Thyroid gland (tissue), 4 donors: ENCODE measurements at regions not wholly inside any gene's neighbourhood (a gene's known extent, or its start where the extent isn't known, plus 50 kb on each side); places are given as distances from the start of the nearest gene placed in this dataset.

Experiments
- DNase-seq, 2 donors: peaks; one replicate each; pipeline ENCODE4 v3.0.0-alpha.2; 2019
- H3K27ac ChIP-seq, 3 donors: fragments of 200-600 bp; sonication (generic); 1 replicate in 2 of 3; 2 replicates in 1 of 3; pipeline ENCODE4 v1.5.1; 2016 to 2019; ENCODE audit warnings: mild to moderate bottlenecking in 1 of 3, moderate library complexity in 1 of 3
- H3K27me3 ChIP-seq: fragments of 200-600 bp; sonication (generic); one replicate; pipeline ENCODE4 v1.5.1; 2019
- H3K36me3 ChIP-seq, 2 donors: fragments of 200-600 bp; sonication (generic); one replicate each; pipeline ENCODE4 v1.5.1; 2016 to 2019
- H3K4me1 ChIP-seq, 2 donors: fragments of 200-600 bp; sonication (generic); one replicate each; pipeline ENCODE4 v1.5.1; 2017 to 2019
- H3K4me3 ChIP-seq, 3 donors: fragments of 200-600 bp; sonication (generic); replicated peaks in 1 of 3; 1 replicate in 2 of 3; 2 replicates in 1 of 3; pipeline ENCODE4 v1.5.1; 2016; ENCODE audit warnings: mild to moderate bottlenecking in 1 of 3
- H3K9me3 ChIP-seq: fragments of 200-600 bp; sonication (generic); one replicate; pipeline ENCODE4 v1.5.1; 2017
- CTCF ChIP-seq, 6 experiments: fragments of 200-600 bp in 3 of 6; fragments of 450-650 bp in 3 of 6; sonication (generic) in 3 of 6; IDR thresholded peaks; one replicate each; pipeline ENCODE4 v1.5.1; 2016 to 2019; ENCODE audit warnings: antibody characterized with exemption in 6 of 6, mild to moderate bottlenecking in 2 of 6, inconsistent platforms in 1 of 6, moderate library complexity in 1 of 6
- POLR2A ChIP-seq, 2 donors: fragments of 450-650 bp; IDR thresholded peaks; one replicate each; pipeline ENCODE4 v1.6.1; 2017; ENCODE audit warnings: antibody characterized with exemption in 2 of 2, mild to moderate bottlenecking in 2 of 2, moderate library complexity in 1 of 2
- WGBS, 2 donors: methylation state at CpG; one replicate each; pipeline ENCODE4 v1.1.5; 2017; 5-methylcytosine and 5-hydroxymethylcytosine counted together
- intact Hi-C: fragments of 100-400 bp; cut with DNase I; formaldehyde crosslinking; loops from one replicate; pipeline ENCODE4 v1.15.1; 2023

- H3K4me1 ChIP-seq = no peaks in the 10 kb centered on the region
- H3K4me3 ChIP-seq = no peak overlapping the region
- intact Hi-C loops = no loop called here
- DNase-seq = no peak
- TF ChIP-seq POLR2A (IDR thresholded peaks at IDR 0.05) (no peak), CTCF (IDR thresholded peaks at IDR 0.05) (no peak)
- H3K36me3 ChIP-seq = no peaks in the 10 kb centered on the region
- H3K9me3 ChIP-seq = no peaks in the 10 kb centered on the region
- H3K27ac ChIP-seq = no peak overlapping the region
- WGBS, 2 donors = 67 to 77% methylated on average over 7 of the region's 7 CpGs
- H3K27me3 ChIP-seq = no peaks in the 10 kb centered on the region
These were observed 174.8 kb upstream of the HEY2 start for GRCh38 chr6:125574604-125575003.

GRCh38 chr6:125577124-125577662, 172.2 kb upstream of the HEY2 start:
- intact Hi-C loops = no loop called here
- Histone ChIP-seq H3K36me3 (no peaks in the 10 kb centered on the region), H3K27ac (no peak overlapping the region), H3K9me3 (no peaks in the 10 kb centered on the region), H3K4me3 (no peak overlapping the region), H3K4me1 (no peaks in the 10 kb centered on the region), H3K27me3 (no peaks in the 10 kb centered on the region)
- TF ChIP-seq POLR2A (IDR thresholded peaks at IDR 0.05) (no peak), CTCF (IDR thresholded peaks at IDR 0.05) (no peak)
- 93 to 95% methylated on average over 3 of the region's 3 CpGs for WGBS, 2 donors
- no peak for DNase-seq

- intact Hi-C loops = no loop called here
- peak; percentile 22 to 41 for DNase-seq
- Histone ChIP-seq H3K27ac (no peak overlapping the region), H3K4me1 (no peaks in the 10 kb centered on the region), H3K36me3 (no peaks in the 10 kb centered on the region), H3K27me3 (no peaks in the 10 kb centered on the region), H3K4me3 (no peak overlapping the region), H3K9me3 (no peaks in the 10 kb centered on the region)
- 36 to 50% methylated on average over 8 to 9 of the region's 9 CpGs for WGBS, 2 donors
- TF ChIP-seq POLR2A (IDR thresholded peaks at IDR 0.05) = no peak
- peak in 1 of 6 experiments; percentile 8 for TF ChIP-seq CTCF (IDR thresholded peaks at IDR 0.05)
These were observed 164.9 kb upstream of the HEY2 start for GRCh38 chr6:125584468-125584939.

DNA sequence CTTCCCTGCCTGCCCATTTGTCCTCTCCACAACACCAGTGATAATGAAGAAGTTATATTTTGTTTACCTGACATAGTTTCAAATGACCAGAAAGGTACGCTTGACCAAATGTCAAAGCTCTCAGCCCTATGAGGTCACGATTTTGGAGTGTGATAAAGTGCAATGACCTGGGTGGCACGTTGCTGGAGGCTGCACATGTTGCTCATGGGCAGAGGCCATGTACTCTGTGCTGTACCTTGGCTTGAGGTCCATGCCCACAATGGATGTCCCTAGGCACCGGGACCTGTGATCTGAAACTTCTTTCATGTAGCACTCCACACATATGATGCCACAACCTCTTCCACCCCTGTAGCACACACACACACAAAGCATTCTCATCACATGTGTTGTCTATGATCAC, 164.0 kb upstream of the HEY2 start:
- no peak overlapping the region for H3K4me3 ChIP-seq
- H3K27ac ChIP-seq = no peak overlapping the region
- no peaks in the 10 kb centered on the region for H3K4me1 ChIP-seq
- H3K9me3 ChIP-seq = no peaks in the 10 kb centered on the region
- DNase-seq = no peak
- no peak for TF ChIP-seq POLR2A (IDR thresholded peaks at IDR 0.05)
- no peaks in the 10 kb centered on the region for H3K36me3 ChIP-seq
- intact Hi-C loops = no loop called here
- 87 to 89% methylated on average over 4 of the region's 4 CpGs for WGBS, 2 donors
- no peaks in the 10 kb centered on the region for H3K27me3 ChIP-seq

GRCh38 chr6:125586074-125586473, 163.4 kb upstream of the HEY2 start:
- no peak for TF ChIP-seq POLR2A (IDR thresholded peaks at IDR 0.05)
- no peak for TF ChIP-seq CTCF (IDR thresholded peaks at IDR 0.05)
- H3K9me3 ChIP-seq = no peaks in the 10 kb centered on the region
- no peaks in the 10 kb centered on the region for H3K36me3 ChIP-seq
- no peak overlapping the region for H3K27ac ChIP-seq
- H3K4me1 ChIP-seq = no peaks in the 10 kb centered on the region
- 84 to 91% methylated on average over 3 of the region's 3 CpGs for WGBS, 2 donors
- DNase-seq = no peak
- no peaks in the 10 kb centered on the region for H3K27me3 ChIP-seq
- H3K4me3 ChIP-seq = no peak overlapping the region
- intact Hi-C loops = no loop called here

DNA sequence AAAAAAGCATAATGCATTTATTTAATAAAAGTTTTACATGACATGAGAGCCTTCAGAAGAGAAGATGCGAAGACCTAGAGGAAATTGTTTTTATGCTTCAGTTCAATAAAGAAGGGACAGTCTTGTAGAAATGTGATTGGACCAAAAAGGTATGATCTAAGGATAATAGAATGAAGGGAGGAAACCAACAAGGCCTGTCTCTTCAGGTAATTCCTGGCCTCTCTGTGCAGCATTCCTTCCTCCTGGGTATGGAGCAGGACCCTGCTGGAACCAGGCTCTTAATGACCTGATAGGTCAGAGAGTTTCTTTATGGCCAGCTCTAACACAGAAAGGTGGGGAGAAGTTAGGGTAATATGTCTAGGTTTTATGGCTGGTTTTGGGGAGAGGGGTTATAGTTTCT, 162.8 kb upstream of the HEY2 start:
- H3K27ac ChIP-seq = no peak overlapping the region
- no peak for DNase-seq
- intact Hi-C loops = no loop called here
- H3K27me3 ChIP-seq = no peaks in the 10 kb centered on the region
- no peaks in the 10 kb centered on the region for H3K4me1 ChIP-seq
- H3K4me3 ChIP-seq = no peak overlapping the region
- WGBS, 2 donors = 96 to 98% methylated on average over 1 of the region's 1 CpG
- TF ChIP-seq CTCF (IDR thresholded peaks at IDR 0.05) (no peak), POLR2A (IDR thresholded peaks at IDR 0.05) (no peak)
- H3K36me3 ChIP-seq = no peaks in the 10 kb centered on the region
- H3K9me3 ChIP-seq = no peaks in the 10 kb centered on the region
